GM23338 (cell line): ENCODE measurements at regions not wholly inside any gene's neighbourhood (a gene's known extent, or its start where the extent isn't known, plus 50 kb on each side); places are given as distances from the start of the nearest gene placed in this dataset. TPM values are rescaled to one million over a fixed set of nuclear protein-coding genes. Genes with fewer than 3 reads are reported as not detected.

ENCODE experiments used
- EZH2 ChIP-seq: fragments of 200-600 bp; sonication (generic); IDR thresholded peaks from one replicate; pipeline ENCODE4 v1.8.0; 2017; ENCODE audit warnings: antibody characterized with exemption, mild to moderate bottlenecking, low read depth; ENCODE audit not compliant: unreplicated experiment
- ZNF331 ChIP-seq: fragments of 250-450 bp; sonication (Bioruptor Pico); IDR thresholded peaks from 2 replicates; pipeline ENCODE4 v1.5.0; 2020; ENCODE audit warnings: low read depth, mild to moderate bottlenecking, moderate library complexity
- small RNA-seq: library from RNA; depleted of rRNA; stranded (forward); fragments of <200 nt; gene quantifications from one replicate; pipeline ENCODE3, GENCODE V24; 2014; ENCODE audit warnings: low replicate concordance
- TF ChIP-seq, protein P1 (sequence below): IDR thresholded peaks from one replicate; pipeline ENCODE4 v1.6.1; 2018; ENCODE audit warnings: antibody characterized with exemption; ENCODE audit not compliant: unreplicated experiment
- TF ChIP-seq, protein P2 (sequence below): IDR thresholded peaks from 2 replicates; pipeline ENCODE4 v1.6.1; 2016; ENCODE audit warnings: antibody characterized with exemption

DNA sequence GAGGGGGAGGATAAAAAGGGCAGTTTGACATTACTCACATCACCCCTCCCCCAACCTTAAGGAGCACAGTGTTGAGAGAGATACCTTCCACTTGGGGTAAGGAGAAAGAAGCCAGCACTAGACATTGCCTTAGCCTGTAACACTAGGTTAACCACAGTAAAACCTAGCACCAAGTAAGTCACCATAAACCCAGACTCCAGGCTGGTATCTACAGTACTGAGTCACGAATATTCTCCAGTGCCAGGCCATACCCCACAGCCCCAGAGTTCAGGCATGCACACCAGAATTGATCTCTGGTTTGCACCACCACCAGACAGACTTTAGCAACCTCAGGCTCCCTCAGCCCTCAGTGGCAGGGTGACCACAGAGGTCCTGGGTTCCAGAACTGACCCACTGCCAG lies 570.4 kb downstream of the PRR32 start (continued):
- TF ChIP-seq, protein P1, sequence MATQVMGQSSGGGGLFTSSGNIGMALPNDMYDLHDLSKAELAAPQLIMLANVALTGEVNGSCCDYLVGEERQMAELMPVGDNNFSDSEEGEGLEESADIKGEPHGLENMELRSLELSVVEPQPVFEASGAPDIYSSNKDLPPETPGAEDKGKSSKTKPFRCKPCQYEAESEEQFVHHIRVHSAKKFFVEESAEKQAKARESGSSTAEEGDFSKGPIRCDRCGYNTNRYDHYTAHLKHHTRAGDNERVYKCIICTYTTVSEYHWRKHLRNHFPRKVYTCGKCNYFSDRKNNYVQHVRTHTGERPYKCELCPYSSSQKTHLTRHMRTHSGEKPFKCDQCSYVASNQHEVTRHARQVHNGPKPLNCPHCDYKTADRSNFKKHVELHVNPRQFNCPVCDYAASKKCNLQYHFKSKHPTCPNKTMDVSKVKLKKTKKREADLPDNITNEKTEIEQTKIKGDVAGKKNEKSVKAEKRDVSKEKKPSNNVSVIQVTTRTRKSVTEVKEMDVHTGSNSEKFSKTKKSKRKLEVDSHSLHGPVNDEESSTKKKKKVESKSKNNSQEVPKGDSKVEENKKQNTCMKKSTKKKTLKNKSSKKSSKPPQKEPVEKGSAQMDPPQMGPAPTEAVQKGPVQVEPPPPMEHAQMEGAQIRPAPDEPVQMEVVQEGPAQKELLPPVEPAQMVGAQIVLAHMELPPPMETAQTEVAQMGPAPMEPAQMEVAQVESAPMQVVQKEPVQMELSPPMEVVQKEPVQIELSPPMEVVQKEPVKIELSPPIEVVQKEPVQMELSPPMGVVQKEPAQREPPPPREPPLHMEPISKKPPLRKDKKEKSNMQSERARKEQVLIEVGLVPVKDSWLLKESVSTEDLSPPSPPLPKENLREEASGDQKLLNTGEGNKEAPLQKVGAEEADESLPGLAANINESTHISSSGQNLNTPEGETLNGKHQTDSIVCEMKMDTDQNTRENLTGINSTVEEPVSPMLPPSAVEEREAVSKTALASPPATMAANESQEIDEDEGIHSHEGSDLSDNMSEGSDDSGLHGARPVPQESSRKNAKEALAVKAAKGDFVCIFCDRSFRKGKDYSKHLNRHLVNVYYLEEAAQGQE: no peak
- TF ChIP-seq, protein P2, sequence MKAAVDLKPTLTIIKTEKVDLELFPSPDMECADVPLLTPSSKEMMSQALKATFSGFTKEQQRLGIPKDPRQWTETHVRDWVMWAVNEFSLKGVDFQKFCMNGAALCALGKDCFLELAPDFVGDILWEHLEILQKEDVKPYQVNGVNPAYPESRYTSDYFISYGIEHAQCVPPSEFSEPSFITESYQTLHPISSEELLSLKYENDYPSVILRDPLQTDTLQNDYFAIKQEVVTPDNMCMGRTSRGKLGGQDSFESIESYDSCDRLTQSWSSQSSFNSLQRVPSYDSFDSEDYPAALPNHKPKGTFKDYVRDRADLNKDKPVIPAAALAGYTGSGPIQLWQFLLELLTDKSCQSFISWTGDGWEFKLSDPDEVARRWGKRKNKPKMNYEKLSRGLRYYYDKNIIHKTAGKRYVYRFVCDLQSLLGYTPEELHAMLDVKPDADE: no peak
- TF ChIP-seq EZH2 (no peak), ZNF331 (no peak)

Small RNAs in the stretch of these regions (small RNA-seq; reads per million reads assigned to genes)
- gene AL662814.1: not detected
